Hepatocyte (in vitro differentiated cells): ENCODE measurements at regions not wholly inside any gene's neighbourhood (a gene's known extent, or its start where the extent isn't known, plus 50 kb on each side); places are given as distances from the start of the nearest gene placed in this dataset.

ENCODE experiments used
- EZH2 ChIP-seq: fragments of 200-600 bp; sonication (generic); IDR thresholded peaks from 2 replicates; pipeline ENCODE4 v1.6.1; 2016; ENCODE audit warnings: antibody characterized with exemption, mild to moderate bottlenecking, borderline replicate concordance
- EZH2phosphoT487 ChIP-seq: fragments of 200-600 bp; sonication (generic); IDR thresholded peaks from one replicate; pipeline ENCODE4 v1.6.1; 2018; ENCODE audit warnings: antibody characterized with exemption, mild to moderate bottlenecking, low read depth, moderate library complexity; ENCODE audit not compliant: unreplicated experiment, severe bottlenecking
- TF ChIP-seq, protein P1 (sequence below): fragments of 200-600 bp; sonication (generic); IDR thresholded peaks from 2 replicates; pipeline ENCODE4 v1.5.1; 2016; ENCODE audit warnings: antibody characterized with exemption, mild to moderate bottlenecking; ENCODE audit not compliant: poor library complexity

DNA sequence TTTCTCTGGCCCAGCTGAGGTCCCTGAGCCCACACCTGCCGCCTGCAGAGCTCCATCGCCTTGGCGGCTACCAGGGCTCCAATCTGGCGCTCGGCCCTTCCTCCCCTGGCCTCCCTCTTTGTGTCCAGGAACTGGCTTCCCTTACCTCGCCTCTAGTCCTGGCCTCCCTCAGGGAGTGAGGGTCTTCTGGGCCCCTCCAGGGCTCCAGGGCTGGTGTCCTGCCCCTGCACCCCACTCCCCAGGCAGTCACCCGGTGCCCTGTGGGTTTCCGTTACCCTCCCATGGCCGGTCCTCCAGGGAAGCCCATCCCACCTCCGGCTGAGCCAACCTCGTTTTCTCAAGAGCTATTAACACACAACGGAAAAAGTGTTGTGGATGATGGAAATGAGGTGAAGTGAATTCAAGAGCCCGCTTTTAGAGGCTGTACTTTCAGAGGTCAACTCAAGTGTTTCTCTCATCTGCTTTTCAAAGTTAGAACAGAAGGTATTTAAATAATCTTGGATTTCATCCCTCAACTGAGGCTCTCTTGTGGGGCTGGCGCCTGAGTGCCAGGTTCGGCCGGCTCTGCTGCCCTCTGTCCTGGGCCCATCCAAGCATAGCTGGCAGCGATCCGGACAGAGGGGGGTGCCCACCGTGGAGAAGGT is 131.9 kb downstream of the ASB1 start:
- TF ChIP-seq, protein P1, sequence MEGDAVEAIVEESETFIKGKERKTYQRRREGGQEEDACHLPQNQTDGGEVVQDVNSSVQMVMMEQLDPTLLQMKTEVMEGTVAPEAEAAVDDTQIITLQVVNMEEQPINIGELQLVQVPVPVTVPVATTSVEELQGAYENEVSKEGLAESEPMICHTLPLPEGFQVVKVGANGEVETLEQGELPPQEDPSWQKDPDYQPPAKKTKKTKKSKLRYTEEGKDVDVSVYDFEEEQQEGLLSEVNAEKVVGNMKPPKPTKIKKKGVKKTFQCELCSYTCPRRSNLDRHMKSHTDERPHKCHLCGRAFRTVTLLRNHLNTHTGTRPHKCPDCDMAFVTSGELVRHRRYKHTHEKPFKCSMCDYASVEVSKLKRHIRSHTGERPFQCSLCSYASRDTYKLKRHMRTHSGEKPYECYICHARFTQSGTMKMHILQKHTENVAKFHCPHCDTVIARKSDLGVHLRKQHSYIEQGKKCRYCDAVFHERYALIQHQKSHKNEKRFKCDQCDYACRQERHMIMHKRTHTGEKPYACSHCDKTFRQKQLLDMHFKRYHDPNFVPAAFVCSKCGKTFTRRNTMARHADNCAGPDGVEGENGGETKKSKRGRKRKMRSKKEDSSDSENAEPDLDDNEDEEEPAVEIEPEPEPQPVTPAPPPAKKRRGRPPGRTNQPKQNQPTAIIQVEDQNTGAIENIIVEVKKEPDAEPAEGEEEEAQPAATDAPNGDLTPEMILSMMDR: no peak
- no peak for TF ChIP-seq EZH2phosphoT487
- TF ChIP-seq EZH2: no peak
